MM.1S (cell line): ENCODE measurements at regions not wholly inside any gene's neighbourhood (a gene's known extent, or its start where the extent isn't known, plus 50 kb on each side); places are given as distances from the start of the nearest gene placed in this dataset.

Source experiments
- EZH2 ChIP-seq: fragments of 300-600 bp; sonication (generic); optimal IDR thresholded peaks from 2 replicates; pipeline ENCODE3; 2017; ENCODE audit warnings: low read depth, mild to moderate bottlenecking, antibody characterized with exemption, low read length, mixed read lengths
- EZH2phosphoT487 ChIP-seq: fragments of 300-600 bp; sonication (generic); IDR thresholded peaks from 2 replicates; pipeline ENCODE4 v1.6.1; 2018; ENCODE audit warnings: antibody characterized with exemption, low read length
- TF ChIP-seq, protein P1 (sequence below): fragments of 300-600 bp; sonication (generic); IDR thresholded peaks from 2 replicates; pipeline ENCODE4 v1.5.1; 2016; ENCODE audit warnings: antibody characterized with exemption, low read length, mixed read lengths

DNA sequence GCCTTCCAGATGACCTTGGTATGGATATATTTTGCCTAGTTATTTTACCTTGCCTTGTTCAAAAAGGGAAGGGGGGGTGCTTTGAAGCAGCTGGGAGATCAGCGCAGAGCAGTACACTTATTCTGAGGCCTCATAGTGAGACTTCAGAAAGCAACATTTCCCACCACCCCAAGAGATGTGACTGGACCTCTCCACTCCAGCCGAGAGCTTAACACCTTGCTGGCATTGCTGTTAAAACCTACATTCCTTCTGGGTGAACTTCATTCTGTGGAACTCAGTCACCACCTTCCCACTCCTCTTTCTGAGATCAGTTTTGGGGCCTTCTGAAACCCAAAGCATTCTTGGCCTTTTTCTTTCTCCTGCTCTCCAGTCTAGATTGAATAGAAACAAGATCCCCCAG is 148.7 kb downstream of the BARHL2 start:
- TF ChIP-seq, protein P1, sequence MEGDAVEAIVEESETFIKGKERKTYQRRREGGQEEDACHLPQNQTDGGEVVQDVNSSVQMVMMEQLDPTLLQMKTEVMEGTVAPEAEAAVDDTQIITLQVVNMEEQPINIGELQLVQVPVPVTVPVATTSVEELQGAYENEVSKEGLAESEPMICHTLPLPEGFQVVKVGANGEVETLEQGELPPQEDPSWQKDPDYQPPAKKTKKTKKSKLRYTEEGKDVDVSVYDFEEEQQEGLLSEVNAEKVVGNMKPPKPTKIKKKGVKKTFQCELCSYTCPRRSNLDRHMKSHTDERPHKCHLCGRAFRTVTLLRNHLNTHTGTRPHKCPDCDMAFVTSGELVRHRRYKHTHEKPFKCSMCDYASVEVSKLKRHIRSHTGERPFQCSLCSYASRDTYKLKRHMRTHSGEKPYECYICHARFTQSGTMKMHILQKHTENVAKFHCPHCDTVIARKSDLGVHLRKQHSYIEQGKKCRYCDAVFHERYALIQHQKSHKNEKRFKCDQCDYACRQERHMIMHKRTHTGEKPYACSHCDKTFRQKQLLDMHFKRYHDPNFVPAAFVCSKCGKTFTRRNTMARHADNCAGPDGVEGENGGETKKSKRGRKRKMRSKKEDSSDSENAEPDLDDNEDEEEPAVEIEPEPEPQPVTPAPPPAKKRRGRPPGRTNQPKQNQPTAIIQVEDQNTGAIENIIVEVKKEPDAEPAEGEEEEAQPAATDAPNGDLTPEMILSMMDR: no peak
- TF ChIP-seq EZH2: no peak
- no peak for TF ChIP-seq EZH2phosphoT487
